GM11168 (cell line): ENCODE measurements at regions not wholly inside any gene's neighbourhood (a gene's known extent, or its start where the extent isn't known, plus 50 kb on each side); places are given as distances from the start of the nearest gene placed in this dataset.
"Not testable (repeated sequence)": the region's sequence is repeated elsewhere in the genome, so short reads cannot be mapped to it uniquely, and the experiment has no call there.

ENCODE experiments used
- in situ Hi-C: fragments of 300-500 bp; cut with MboI; formaldehyde crosslinking; loops from one replicate; pipeline ENCODE4 v1.12.0; 2022; ENCODE audit warnings: low sequenced_read_pairs; ENCODE audit not compliant: unreplicated experiment

DNA sequence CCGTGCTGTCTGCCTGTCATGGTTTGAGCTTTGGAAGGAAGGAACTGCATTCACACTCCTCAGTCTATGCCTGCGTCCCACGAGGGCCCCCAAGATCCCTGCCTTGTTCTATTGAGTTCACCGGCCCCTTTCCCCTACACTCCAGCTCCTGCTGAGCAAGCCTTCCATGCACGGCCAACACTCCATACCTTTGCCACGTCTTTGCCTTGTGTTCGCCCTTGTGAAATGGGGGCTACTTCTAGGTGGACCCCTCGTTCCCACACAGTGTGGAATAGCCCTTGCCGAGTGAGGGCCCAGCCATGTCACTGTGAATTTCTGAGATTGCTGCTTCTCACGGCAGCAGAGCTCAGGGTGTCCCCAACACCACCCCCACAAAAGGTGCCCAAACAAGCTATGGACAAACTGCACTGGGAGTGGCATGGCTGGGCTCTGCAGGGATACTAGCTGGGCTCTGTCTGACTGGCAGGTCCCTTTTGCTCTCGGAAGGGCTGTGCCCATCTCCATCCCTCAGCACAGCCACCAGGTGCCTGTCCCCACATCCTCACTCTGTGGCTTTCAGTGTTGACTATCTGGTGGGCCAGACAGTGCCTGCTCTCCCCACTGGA is 67.9 kb upstream of the ADAMTS2 start:
- in situ Hi-C loops: no loop called here

DNA sequence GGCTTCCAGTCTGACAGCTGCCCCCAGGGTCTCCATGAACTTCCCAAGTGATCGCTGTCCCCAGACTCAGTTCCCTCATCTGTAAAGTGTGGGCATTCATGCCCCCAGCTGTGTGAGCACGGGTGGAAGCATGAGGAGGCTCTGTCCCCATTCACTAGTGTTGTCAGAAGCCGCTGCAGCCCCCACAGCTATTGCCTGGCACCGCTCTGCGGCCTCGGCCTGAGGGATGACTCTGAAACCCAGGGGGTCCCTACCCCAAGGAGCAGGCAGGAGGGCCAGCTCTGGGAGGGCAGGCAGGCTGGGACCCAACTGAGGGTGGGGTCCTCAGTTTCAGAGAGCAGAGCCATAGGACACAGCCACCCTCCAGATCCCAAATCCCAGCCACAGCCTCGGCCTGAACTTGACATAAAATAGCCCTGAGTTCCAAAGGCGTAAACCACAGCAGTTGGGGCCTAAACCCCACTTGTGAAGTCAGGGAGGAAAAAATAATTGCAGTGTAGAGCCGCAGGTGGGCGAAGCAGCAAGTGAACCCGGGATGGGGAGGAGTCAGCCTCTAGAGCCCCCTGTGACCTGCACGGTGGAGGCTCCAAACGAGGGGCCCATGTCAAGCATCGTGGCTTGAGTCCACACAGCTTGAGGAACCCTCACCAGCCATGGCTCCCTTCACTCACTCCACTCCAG is 66.0 kb upstream of the ADAMTS2 start:
- in situ Hi-C loops: no loop called here

DNA sequence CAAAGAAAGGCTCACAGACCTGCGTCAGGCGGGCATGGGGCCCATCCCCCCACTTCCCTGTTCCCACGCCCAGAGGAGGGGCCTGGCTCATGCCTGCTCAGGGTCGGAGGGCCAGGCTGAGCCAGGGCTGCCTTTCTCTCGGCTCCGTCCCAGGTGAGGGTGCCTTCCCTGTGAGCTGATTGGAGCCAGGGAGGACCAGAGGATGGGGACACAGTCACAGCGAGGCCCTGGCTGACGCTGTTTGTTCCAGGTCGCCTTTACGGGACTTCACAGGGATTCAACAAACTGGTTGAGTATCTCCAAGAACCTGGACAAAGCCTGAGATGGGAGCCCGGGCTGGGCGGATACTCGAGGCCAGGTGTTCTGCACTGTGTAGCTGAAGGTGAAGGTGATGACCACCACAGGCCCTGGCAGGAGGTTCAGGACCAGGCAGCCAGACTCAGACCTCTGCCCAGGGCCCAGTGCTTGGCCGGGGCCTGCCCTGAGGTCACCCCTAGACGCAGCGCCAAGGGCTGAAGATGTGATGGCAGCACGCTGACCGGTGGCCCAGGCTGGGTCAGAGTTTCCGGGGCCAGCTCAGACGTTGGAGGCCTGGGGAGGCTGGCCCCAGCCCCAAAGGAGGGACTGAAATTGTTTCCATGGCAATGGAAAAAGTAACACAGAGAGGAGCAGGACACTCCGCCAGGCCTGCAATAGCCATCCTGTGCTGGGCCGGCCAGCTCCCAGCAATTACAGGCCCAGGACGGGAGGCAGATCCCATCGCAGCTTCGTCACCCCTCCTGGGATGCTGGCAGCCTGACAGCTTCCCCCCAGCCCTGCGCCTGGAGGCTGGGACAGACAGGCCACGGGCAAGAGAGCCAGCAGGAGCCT is 65.3 kb upstream of the ADAMTS2 start:
- in situ Hi-C loops: no loop called here

DNA sequence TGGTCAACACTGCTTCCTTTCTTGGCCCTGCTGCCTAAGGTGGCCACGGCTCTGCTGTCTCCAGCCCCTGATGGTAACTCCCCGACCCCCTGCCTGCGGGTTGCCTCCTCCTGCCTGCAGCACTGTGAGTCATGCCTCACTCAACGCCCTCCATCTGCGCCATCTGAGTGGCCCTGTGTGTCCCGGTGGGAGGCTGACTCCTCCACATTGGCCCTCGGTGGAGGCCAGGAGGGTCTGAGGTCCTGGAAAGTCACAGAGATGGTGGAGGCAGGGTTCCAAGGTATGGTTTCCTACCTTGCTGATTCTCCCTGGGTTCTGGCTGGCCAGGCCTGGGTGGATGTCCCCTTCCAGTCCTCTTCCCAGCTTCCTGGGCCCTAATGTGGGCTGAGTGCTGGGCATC is 64.5 kb upstream of the ADAMTS2 start:
- in situ Hi-C loops: no loop called here

DNA sequence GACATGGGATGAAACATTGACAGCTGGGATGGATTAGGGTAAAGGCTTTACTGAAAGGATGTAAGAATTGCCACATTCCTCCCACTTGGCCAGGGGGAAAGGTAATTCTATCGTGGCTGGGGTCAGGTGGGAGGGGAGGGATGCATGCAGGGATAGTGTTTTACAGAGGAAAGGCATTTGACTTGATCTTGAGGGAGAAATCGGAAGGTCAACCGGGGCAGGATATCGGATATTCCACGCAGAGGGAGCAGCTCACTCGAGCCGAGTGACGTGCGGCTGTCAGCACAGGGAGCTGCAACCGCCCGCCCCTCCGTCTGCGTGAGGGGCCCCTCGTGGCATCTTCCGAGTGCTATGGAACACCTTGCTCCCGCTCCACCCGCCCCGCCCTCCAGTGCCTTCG is 63.4 kb upstream of the ADAMTS2 start:
- in situ Hi-C loops: no loop called here

DNA sequence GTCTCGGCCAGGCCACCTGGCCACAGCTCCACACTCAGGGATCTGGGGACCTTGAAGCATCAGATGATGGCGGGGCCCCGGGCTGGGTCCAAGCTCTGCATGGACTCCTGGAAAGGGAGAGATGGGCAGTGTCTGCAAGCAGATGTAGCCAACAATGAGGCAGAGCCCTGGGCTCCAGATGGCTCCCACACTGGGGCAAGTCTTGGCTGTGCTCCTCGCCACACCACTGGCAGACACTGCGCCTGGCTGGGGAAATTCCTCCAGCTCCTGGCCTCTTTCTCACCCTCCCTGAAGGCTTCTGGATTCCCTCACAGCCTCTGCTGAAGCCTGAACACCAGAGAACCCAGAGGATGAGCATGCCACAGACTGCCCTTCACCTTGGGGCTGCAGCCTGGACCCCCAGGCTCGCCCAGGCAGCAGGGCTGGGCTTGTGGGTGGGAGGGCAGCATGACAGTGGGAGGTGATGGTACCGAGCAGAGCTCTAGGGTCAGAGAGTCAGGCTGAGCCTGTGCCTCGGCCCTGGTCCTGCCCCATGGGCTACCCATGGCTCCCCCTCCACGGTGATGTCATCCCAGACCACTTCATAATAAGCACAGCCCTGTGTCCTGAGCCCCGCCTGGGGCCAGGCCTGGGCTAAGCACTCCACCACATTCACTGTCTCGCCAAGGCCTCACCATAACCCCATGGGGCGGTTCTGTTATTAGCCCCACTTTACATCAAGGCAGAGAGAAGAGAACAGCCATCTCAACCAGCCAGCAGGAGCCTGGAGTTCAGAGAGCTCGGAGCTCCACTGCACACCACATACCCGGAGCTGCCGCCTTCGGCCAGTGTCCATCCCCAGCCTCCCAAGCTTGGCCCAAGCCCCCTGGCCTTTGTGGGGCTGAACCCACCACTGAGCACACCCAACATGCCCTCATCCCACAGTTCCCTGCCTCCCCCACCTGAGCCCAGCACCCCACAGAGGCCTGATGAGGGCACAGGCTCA is 62.2 kb upstream of the ADAMTS2 start:
- in situ Hi-C loops: no loop called here

DNA sequence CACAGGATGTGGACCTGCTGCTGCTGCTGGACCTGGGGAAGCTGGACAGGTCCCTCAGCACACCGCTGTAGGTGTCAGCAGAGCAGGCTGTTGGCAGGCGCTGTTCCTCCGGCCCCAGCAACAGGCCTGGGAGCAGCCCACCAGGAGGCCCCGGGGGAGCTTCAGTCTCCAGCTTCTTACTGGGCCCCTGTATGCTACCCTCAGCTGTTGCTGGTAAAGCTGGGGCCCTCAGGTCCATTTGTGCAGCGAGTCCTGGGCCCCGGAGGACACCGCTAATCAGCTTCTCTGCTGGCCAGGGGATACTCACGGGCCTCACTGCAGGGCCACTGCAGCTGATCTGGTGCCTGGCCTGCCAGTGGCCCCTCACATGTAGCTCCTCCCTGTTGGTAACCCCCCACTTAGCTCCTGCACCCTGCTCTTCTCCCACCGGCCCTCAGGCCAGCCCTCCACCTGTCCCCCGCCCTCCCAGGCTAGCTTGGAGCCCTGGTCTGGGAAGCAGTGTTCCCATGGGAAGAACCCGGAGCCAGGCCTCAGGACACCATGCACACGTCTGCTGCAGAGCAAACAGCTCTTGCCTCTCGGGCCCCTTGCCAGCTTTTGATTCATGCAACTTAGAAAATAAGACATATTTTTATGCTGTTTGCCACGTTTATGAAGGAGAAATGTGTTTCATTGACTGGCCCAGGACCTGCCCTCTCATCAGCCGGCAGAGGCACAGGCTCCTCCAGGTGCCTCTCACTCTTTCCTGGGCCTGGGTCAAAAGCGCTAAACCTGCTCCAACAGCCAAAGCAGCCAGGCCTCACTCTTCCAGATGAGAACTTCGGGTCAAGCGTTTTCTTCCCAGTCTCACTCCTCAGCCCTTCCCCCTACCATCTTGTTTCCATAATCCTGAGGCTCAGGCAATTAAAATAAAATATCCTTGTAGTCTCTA is 61.0 kb upstream of the ADAMTS2 start:
- in situ Hi-C loops: no loop called here

DNA sequence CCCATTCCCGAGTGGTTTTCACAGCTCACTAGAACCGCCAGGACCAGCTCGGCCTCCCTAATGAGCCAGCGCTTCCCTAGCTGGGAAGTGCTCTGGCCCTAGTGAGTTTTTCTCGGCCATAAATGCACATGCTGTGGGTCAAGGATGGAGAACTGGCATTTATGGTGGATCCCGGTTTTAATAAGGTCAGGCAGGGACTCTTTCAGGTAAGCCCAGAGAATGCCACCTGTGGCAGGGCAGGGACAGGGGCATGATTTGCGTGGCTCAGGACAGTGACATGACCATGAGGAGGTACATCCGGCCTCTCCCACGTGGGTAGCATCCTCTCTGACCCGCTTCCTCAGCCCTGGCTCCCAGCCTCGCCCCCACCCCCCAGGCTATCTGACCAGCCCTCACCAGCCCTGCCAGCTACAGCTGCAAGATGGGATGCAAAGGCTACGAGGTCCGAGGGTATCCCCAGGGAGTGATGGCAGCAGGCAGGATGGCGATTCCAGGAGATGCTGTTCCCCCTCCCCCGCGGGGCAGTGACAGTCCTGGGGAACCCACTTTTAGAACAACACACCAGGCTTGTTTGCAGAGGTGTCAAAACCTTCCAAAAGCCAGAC is 60.3 kb upstream of the ADAMTS2 start:
- in situ Hi-C loops: no loop called here

DNA sequence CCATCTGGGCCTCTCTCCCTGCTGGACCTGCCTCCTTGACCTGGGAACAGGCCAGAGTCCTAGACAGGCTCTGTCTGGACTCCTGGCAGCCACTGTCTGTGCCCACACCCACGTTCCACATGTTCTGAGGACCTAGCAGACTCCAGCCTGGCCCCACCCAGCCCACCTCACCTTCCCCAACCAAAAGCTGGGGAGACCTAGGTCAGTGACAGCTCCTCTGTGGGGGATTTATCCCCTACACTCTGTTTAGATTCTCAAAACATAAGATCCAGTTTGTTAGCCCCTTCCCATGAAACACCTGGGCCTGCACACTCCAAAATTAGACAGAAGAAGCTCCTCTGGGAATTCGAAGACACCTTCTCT is 59.8 kb upstream of the ADAMTS2 start:
- in situ Hi-C loops: no loop called here

DNA sequence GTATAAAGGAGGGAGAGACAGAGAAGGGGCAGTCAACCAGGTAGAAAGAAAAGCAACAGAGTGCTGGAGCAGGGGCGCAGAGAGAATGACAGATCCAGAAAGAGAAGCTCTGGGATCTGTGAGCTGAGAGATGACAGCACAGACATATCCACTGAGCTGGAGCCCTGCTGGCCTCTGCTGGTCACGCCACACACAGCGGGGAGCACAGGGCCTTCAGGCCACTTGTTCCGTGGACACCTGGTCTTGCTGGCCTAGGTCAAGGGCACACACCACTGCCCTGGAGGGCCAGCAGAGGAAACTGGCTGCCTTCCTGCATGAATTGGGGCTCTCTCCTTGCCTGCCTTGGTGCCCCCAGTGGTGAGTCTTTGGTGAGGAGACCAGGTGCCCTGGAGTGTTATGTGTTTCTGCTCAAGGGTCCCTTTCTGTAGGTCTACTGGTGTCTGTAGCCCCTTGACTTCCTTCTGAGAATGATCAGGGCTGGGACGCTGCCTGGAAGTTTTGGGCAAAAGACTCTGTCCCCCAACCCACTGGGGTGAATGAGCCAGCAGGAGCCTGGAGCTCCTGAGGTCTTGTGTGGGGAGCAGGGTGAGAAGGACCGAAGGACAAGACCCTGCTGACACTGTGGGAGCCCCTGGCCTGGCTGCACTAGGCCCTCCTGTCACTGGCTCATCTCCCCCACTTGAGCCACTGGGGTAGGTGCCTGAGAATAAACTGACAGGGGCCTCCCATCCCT is 59.2 kb upstream of the ADAMTS2 start:
- in situ Hi-C loops: no loop called here

DNA sequence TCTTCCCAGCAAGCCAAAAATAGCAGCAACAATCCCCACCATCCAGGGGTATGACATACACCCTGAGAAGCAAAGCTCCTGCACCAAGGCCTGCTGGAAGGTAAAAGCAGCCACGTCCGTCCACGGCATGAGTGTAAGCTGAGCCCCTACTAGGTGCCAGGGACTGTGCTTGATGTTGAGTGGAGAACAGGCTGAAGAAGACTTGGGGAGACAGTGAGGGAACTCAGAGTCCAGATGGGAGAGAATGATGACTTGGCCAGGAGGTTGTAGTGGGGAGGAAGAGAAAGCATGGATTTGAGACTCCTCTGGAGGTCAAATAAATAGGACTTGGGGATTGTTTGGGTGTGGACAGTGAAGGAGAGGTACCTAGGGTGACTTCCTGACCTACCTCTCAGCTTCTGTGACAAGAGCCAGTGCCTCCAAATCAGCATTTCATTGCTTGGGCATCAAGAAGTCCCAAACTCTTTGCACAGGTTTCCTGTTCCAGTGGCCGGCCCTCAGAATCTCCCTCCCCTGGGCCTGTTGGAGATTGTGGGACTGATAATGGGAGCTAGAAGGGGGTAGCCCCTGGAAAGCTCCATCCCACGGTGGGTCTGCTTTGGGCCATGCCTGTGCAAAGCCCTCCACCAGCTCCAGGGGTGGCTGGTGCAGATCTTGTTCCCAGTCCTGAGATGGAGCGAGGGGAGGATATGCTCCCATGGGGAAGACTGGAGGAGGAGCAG is 58.3 kb upstream of the ADAMTS2 start:
- in situ Hi-C loops: no loop called here

DNA sequence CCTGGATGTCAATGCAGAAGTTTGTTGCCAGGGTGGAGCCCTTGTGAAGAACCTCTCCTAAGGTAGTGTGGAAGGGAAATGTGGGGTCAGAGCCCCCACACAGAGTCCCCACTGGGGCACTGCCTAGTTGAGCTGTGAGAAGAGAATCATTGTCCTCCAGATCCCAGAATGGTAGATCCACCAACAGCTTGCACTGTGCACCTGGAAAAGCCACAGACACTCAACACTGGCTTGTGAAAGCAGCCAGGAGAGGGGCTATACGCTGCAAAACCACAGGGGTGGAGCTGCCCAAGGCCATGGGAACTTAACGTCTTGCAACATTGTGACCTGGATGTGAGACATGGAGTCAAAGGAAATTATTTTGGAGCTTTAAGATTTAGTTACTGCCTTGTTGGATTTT is 55.2 kb upstream of the ADAMTS2 start:
- in situ Hi-C loops: not testable (repeated sequence)

DNA sequence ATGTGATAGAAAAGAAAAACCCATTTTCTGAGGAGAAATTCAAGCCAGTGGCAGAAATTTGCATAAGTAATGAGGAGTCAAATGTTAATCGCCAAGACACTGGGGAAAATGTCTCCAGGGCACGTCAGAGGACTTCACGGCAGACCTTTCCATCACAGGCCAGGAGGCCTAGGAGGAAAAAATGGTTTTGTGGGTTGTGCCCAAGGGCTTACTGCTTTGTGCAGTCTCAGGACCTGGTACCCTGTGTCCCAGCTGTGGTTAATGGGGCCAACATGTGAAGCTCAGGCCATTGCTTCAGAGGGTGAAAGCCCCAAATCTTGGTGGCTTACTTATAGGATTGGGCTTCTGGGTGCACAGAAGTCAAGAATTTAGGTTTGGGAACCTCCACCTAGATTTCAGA is 54.8 kb upstream of the ADAMTS2 start:
- in situ Hi-C loops: no loop called here

DNA sequence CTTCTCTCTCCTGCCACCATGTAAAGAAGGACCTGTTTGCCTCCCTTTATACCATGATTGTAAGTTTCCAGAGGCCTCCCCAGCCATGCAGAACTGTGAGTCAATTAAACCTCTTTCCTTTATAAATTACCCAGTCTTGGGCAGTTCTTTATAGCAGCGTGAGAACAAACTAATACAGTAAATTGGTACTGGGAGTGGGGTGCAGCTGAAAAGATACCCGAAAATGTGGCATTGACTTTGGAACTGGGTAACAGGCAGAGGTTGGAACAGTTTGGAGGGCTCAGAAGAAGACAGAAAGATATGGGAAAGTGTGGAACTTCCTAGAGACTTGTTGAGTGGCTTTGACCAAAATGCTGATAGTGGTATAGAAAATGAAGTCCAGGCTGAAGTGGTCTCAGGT is 54.1 kb upstream of the ADAMTS2 start:
- in situ Hi-C loops: not testable (repeated sequence)

DNA sequence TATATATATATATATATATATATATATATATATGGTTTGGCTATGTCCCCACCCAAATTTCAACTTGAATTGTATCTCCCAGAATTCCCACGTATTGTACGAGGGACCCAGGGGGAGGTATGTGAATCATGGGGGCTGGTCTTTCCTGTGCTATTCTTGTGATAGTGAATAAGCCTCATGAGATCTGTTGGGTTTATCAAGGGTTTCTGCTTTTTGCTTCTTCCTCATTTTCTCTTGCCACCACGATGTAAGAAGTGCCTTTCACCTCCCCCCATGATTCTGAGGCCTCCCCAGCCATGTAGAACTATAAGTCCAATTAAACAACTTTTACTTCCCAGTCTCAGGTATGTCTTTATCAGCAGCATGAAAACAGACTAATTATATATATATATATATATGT is 52.3 kb upstream of the ADAMTS2 start:
- in situ Hi-C loops: no loop called here
